RWPE2 (cell line): ENCODE measurements at regions not wholly inside any gene's neighbourhood (a gene's known extent, or its start where the extent isn't known, plus 50 kb on each side); places are given as distances from the start of the nearest gene placed in this dataset.
A peak's percentile ranks its signal among the peaks of the same experiment; 100 is the strongest.
"Not testable (repeated sequence)": the region's sequence is repeated elsewhere in the genome, so short reads cannot be mapped to it uniquely, and the experiment has no call there.

Experiments used
- ATAC-seq: fragments of 200-7000 bp; cut with Tn5 transposase; 3 replicates; pipeline ENCODE4 v1.9.1; 2021; ENCODE audit warnings: low read depth
- DNase-seq: peaks from one replicate; pipeline ENCODE4 v3.0.0-alpha.2; 2020; ENCODE audit warnings: low spot score
- H3K27ac ChIP-seq: fragments of 450-650 bp; 2 replicates; pipeline ENCODE4 v1.5.1; 2017; ENCODE audit warnings: mild to moderate bottlenecking; ENCODE audit not compliant: poor library complexity, severe bottlenecking
- H3K27me3 ChIP-seq: fragments of 250-450 bp; sonication (Bioruptor Pico); 2 replicates; pipeline ENCODE4 v1.5.1; 2021; ENCODE audit warnings: mild to moderate bottlenecking, moderate library complexity; ENCODE audit not compliant: insufficient read depth, poor library complexity, severe bottlenecking
- H3K36me3 ChIP-seq: fragments of 250-450 bp; sonication (Bioruptor Pico); 2 replicates; pipeline ENCODE4 v1.5.1; 2020; ENCODE audit warnings: low read depth, mild to moderate bottlenecking, moderate library complexity
- H3K4me1 ChIP-seq: fragments of 250-450 bp; sonication (Bioruptor Pico); 2 replicates; pipeline ENCODE4 v1.5.1; 2021; ENCODE audit warnings: mild to moderate bottlenecking, moderate library complexity; ENCODE audit not compliant: insufficient read depth, poor library complexity, severe bottlenecking
- H3K4me3 ChIP-seq: fragments of 250-450 bp; sonication (Bioruptor Pico); 2 replicates; pipeline ENCODE4 v1.5.1; 2021; ENCODE audit warnings: mild to moderate bottlenecking, moderate library complexity; ENCODE audit not compliant: severe bottlenecking
- H3K9me3 ChIP-seq: fragments of 250-450 bp; sonication (Bioruptor Pico); 2 replicates; pipeline ENCODE4 v1.5.1; 2021; ENCODE audit warnings: mild to moderate bottlenecking, moderate library complexity; ENCODE audit not compliant: severe bottlenecking
- CTCF ChIP-seq: fragments of 450-650 bp; IDR thresholded peaks from one replicate; pipeline ENCODE4 v1.5.1; 2017; ENCODE audit warnings: mild to moderate bottlenecking, moderate library complexity; ENCODE audit not compliant: poor library complexity, severe bottlenecking

GRCh38 chr1:18572022-18572880 lies 58.4 kb upstream of the PAX7 start:
- no peaks in the 10 kb centered on the region for H3K36me3 ChIP-seq
- no peak overlapping the region for H3K4me3 ChIP-seq
- no peaks in the 10 kb centered on the region for H3K4me1 ChIP-seq
- TF ChIP-seq CTCF: no peak
- H3K27ac ChIP-seq: no peak overlapping the region
- ATAC-seq (no peak), DNase-seq (no peak)
- no peaks in the 10 kb centered on the region for H3K9me3 ChIP-seq
- peaks cover 8% of the 10 kb centered on the region for H3K27me3 ChIP-seq

GRCh38 chr1:18573170-18573569 lies 57.5 kb upstream of the PAX7 start:
- Histone ChIP-seq H3K4me1 (no peaks in the 10 kb centered on the region), H3K36me3 (no peaks in the 10 kb centered on the region), H3K9me3 (no peaks in the 10 kb centered on the region), H3K4me3 (no peak overlapping the region), H3K27me3 (peaks cover 8% of the 10 kb centered on the region), H3K27ac (no peak overlapping the region)
- DNase-seq: no peak
- no peak for ATAC-seq
- TF ChIP-seq CTCF: no peak

- H3K36me3 ChIP-seq: no peaks in the 10 kb centered on the region
- H3K4me3 ChIP-seq: no peak overlapping the region
- no peak for TF ChIP-seq CTCF
- no peaks in the 10 kb centered on the region for H3K4me1 ChIP-seq
- DNase-seq (no peak), ATAC-seq (no peak)
- H3K9me3 ChIP-seq: no peaks in the 10 kb centered on the region
- peaks cover 8% of the 10 kb centered on the region for H3K27me3 ChIP-seq
- H3K27ac ChIP-seq: no peak overlapping the region
Measured at GRCh38 chr1:18574754-18575153, 55.9 kb upstream of the PAX7 start.

GRCh38 chr1:18575620-18576019 lies 55.0 kb upstream of the PAX7 start:
- H3K9me3 ChIP-seq: no peaks in the 10 kb centered on the region
- H3K4me1 ChIP-seq: no peaks in the 10 kb centered on the region
- peak; percentile 84 for TF ChIP-seq CTCF
- ATAC-seq (peak; percentile 78; the same call in 2 of the 3 replicates), DNase-seq (no peak)
- H3K36me3 ChIP-seq: no peaks in the 10 kb centered on the region
- no peak overlapping the region for H3K4me3 ChIP-seq
- peaks cover 8% of the 10 kb centered on the region for H3K27me3 ChIP-seq
- H3K27ac ChIP-seq: no peak overlapping the region

- Histone ChIP-seq H3K27ac (no peak overlapping the region), H3K9me3 (no peaks in the 10 kb centered on the region), H3K4me3 (no peak overlapping the region), H3K27me3 (no peaks in the 10 kb centered on the region), H3K36me3 (no peaks in the 10 kb centered on the region), H3K4me1 (no peaks in the 10 kb centered on the region)
- no peak for DNase-seq
- no peak for ATAC-seq
- no peak for TF ChIP-seq CTCF
Measured at GRCh38 chr1:18578271-18578670, 52.4 kb upstream of the PAX7 start.

GRCh38 chr1:18579267-18579666 lies 51.4 kb upstream of the PAX7 start:
- not testable (repeated sequence) for H3K4me1 ChIP-seq, H3K36me3 ChIP-seq, ATAC-seq, H3K9me3 ChIP-seq, H3K27me3 ChIP-seq, H3K27ac ChIP-seq, H3K4me3 ChIP-seq, DNase-seq
